ENCODE measurements at regions not wholly inside any gene's neighbourhood (a gene's known extent, or its start where the extent isn't known, plus 50 kb on each side); places are given as distances from the start of the nearest gene placed in this dataset.

GRCh38 chr12:61999311-61999710 lies 260.9 kb upstream of the USP15 start:
- no peak overlapping the region for H3K4me3 ChIP-seq (ENCODE audit: low read depth, low read length)
- H3K4me1 ChIP-seq (ENCODE audit: control insufficient read depth, insufficient read depth, low read length), result no peaks in the 10 kb centered on the region
- no peaks in the 10 kb centered on the region for H3K9me3 ChIP-seq (ENCODE audit: control insufficient read depth, insufficient read depth, low read depth, low read length)
- TF ChIP-seq ZNF394 (tag by site-specific recombination; IDR thresholded peaks at IDR 0.05; ENCODE audit: borderline replicate concordance) (no peak), GLIS2 (tag by site-specific recombination; IDR thresholded peaks at IDR 0.05) (no peak), ZNF423 (tag by site-specific recombination; IDR thresholded peaks at IDR 0.05) (no peak)
- ChIA-PET CTCF (interaction anchor here (0.6 to 1.1 kb wide), 2 partner anchors 125 to 171 kb away, joined by 3 read pairs; no protein-coding TSS in a partner anchor), POLR2A (no interaction called here)
- no peak overlapping the region for H3K27ac ChIP-seq (ENCODE audit: extremely low read depth, low read depth, low read length)
- no peaks in the 10 kb centered on the region for H3K36me3 ChIP-seq (ENCODE audit: control insufficient read depth in 2 of 2, insufficient read depth in 1 of 2, low read length in 2 of 2)

- Histone ChIP-seq H3K27ac (ENCODE audit: extremely low read depth, low read depth, low read length) (no peak overlapping the region), H3K4me1 (ENCODE audit: control insufficient read depth, insufficient read depth, low read length) (no peaks in the 10 kb centered on the region), H3K36me3 (ENCODE audit: control insufficient read depth in 2 of 2, insufficient read depth in 1 of 2, low read length in 2 of 2) (no peaks in the 10 kb centered on the region), H3K9me3 (ENCODE audit: control insufficient read depth, insufficient read depth, low read depth, low read length) (no peaks in the 10 kb centered on the region), H3K4me3 (ENCODE audit: low read depth, low read length) (no peak overlapping the region)
- ChIA-PET POLR2A (no interaction called here), CTCF (no interaction called here)
- TF ChIP-seq ZBTB48 (tag by site-specific recombination; IDR thresholded peaks at IDR 0.05), result no peak
- no peak for TF ChIP-seq ZSCAN16 (tag by site-specific recombination; IDR thresholded peaks at IDR 0.05)
- no peak for TF ChIP-seq ZNF777 (tag by site-specific recombination; IDR thresholded peaks at IDR 0.05; ENCODE audit: borderline replicate concordance)
- peak; percentile 98 for TF ChIP-seq ZNF610 (tag by site-specific recombination; IDR thresholded peaks at IDR 0.05; ENCODE audit: borderline replicate concordance)
- no peak for TF ChIP-seq ZNF266 (tag by site-specific recombination; IDR thresholded peaks at IDR 0.05; ENCODE audit: low read depth)
- no peak for TF ChIP-seq ZFP37 (tag by site-specific recombination; IDR thresholded peaks at IDR 0.05)
Measured at GRCh38 chr12:62001424-62001823, 258.8 kb upstream of the USP15 start.

GRCh38 chr12:62003226-62003625 lies 257.0 kb upstream of the USP15 start:
- TF ChIP-seq ZNF404 (tag by site-specific recombination; IDR thresholded peaks at IDR 0.05) (no peak), ZNF121 (tag by site-specific recombination; IDR thresholded peaks at IDR 0.05) (no peak)
- POLR2A ChIA-PET, result no interaction called here
- Histone ChIP-seq H3K36me3 (ENCODE audit: control insufficient read depth in 2 of 2, insufficient read depth in 1 of 2, low read length in 2 of 2) (no peaks in the 10 kb centered on the region), H3K4me3 (ENCODE audit: low read depth, low read length) (no peak overlapping the region), H3K27ac (ENCODE audit: extremely low read depth, low read depth, low read length) (no peak overlapping the region), H3K9me3 (ENCODE audit: control insufficient read depth, insufficient read depth, low read depth, low read length) (no peaks in the 10 kb centered on the region), H3K4me1 (ENCODE audit: control insufficient read depth, insufficient read depth, low read length) (no peaks in the 10 kb centered on the region)
- CTCF ChIA-PET, result no interaction called here

- ChIA-PET POLR2A (no interaction called here), CTCF (no interaction called here)
- no peak overlapping the region for H3K4me3 ChIP-seq (ENCODE audit: low read depth, low read length)
- no peaks in the 10 kb centered on the region for H3K36me3 ChIP-seq (ENCODE audit: control insufficient read depth in 2 of 2, insufficient read depth in 1 of 2, low read length in 2 of 2)
- TF ChIP-seq ZNF585B (tag by site-specific recombination; IDR thresholded peaks at IDR 0.05) (no peak), ZNF132 (tag by site-specific recombination; IDR thresholded peaks at IDR 0.05; ENCODE audit: borderline replicate concordance) (no peak), ZNF518A (tag by site-specific recombination; conservative IDR thresholded peaks at IDR 0.05; ENCODE audit: low read depth) (no peak), ZSCAN4 (tag by site-specific recombination; IDR thresholded peaks at IDR 0.05) (no peak), ZNF473 (tag by site-specific recombination; IDR thresholded peaks at IDR 0.05) (no peak), ZNF521 (tag by site-specific recombination; IDR thresholded peaks at IDR 0.05) (no peak), ZSCAN23 (tag by site-specific recombination; IDR thresholded peaks at IDR 0.05) (no peak)
- no peaks in the 10 kb centered on the region for H3K4me1 ChIP-seq (ENCODE audit: control insufficient read depth, insufficient read depth, low read length)
- H3K27ac ChIP-seq (ENCODE audit: extremely low read depth, low read depth, low read length), result no peak overlapping the region
- no peaks in the 10 kb centered on the region for H3K9me3 ChIP-seq (ENCODE audit: control insufficient read depth, insufficient read depth, low read depth, low read length)
Measured at GRCh38 chr12:62003701-62004100, 256.5 kb upstream of the USP15 start.

Measured in HEK293 (cell line).